Activated T-helper 1 cell treated with anti-CD3 and anti-CD28 coated beads, Interleukin-12 subunit alpha, Interleukin-12 subunit beta, Interleukin-2, Interleukin-4 antibody, amounts not matched to agents 30 ng/mL and 10 ng/mL and 1 ng/mL, durations not matched to agents 14 hours and 24 hours and 36 hours (primary cell): ENCODE measurements at regions not wholly inside any gene's neighbourhood (a gene's known extent, or its start where the extent isn't known, plus 50 kb on each side); places are given as distances from the start of the nearest gene placed in this dataset.
"Not testable (repeated sequence)": the region's sequence is repeated elsewhere in the genome, so short reads cannot be mapped to it uniquely, and the experiment has no call there.

Experiments
- DNase-seq: peaks from one replicate; pipeline ENCODE4 v3.0.0; 2021; ENCODE audit warnings: low spot score
- H3K27ac Mint-ChIP-seq: one replicate; pipeline ENCODE4 v1.8.0; 2021; ENCODE audit warnings: mild to moderate bottlenecking, mixed read lengths
- H3K27me3 Mint-ChIP-seq: one replicate; pipeline ENCODE4 v1.8.0; 2022; ENCODE audit warnings: mild to moderate bottlenecking, moderate library complexity, mixed read lengths; ENCODE audit not compliant: insufficient read depth
- H3K36me3 Mint-ChIP-seq: one replicate; pipeline ENCODE4 v1.8.0; 2021; ENCODE audit warnings: low read depth, mixed read lengths
- H3K4me1 Mint-ChIP-seq: one replicate; pipeline ENCODE4 v1.8.0; 2021; ENCODE audit warnings: low read depth, mixed read lengths
- H3K4me3 Mint-ChIP-seq: one replicate; pipeline ENCODE4 v1.8.0; 2021; ENCODE audit warnings: mild to moderate bottlenecking, moderate library complexity, mixed read lengths
- H3K9me3 Mint-ChIP-seq: one replicate; pipeline ENCODE4 v1.8.0; 2021; ENCODE audit warnings: mixed read lengths
- intact Hi-C: fragments of 100-400 bp; cut with micrococcal nuclease; formaldehyde crosslinking; loops from one replicate; pipeline ENCODE4 v1.15.1; 2024

DNA sequence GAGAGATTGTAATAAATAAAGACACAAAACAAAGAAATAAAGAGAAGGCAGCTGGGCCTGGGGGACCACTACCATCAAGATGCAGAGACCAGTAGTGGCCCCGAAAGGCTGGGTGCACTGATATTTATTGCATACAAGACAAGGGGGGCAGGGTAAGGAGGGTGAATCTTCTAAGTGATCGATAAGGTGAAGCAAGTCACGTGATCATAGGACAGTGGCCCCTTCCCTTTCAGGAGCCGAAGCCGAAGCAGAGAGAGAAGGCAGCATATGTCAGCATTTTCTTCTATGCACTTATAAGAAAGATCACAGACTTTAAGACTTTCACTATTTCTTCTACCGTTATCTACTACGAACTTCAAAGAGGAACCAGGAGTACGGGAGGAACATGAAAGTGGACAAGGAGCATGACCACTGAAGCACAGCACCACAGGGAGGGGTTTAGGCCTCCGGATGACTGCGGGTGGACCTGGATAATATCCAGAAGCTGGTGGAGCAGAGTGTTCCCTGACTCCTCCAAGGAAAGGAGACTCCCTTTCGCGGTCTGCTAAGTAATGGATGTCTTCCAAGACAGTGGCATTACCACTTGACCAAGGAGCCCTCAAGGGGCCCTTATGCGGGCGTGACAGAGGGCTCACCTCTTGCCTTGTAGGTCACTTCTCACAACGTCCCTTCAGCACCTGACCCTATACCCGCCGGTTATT is 126.4 kb downstream of the RBM46 start:
- H3K27ac Mint-ChIP-seq, H3K4me1 Mint-ChIP-seq, H3K9me3 Mint-ChIP-seq, H3K27me3 Mint-ChIP-seq, H3K36me3 Mint-ChIP-seq, DNase-seq, H3K4me3 Mint-ChIP-seq, intact Hi-C loops: not testable (repeated sequence)

DNA sequence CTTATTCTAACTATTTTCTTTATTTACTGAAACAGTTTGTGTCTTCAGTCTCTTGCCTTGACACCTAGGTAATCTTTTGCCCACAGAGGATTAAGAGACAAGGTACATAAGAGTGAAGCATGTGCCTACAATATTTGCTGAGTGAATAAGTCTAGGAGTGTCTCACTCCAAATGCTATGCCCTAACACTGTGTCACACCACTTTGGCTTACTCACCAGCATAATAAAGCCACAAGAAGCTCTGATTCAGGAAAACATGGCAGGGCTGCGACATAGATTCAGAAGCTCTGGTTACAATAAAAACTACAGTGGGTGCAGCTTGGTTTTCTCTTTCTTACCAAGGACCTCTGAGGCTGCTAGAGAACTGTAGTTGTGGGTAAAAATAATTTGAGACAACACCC is 127.1 kb downstream of the RBM46 start:
- no peaks in the 10 kb centered on the region for H3K4me1 Mint-ChIP-seq
- no peak overlapping the region for H3K4me3 Mint-ChIP-seq
- no peaks in the 10 kb centered on the region for H3K27me3 Mint-ChIP-seq
- H3K9me3 Mint-ChIP-seq = no peaks in the 10 kb centered on the region
- intact Hi-C loops = no loop called here
- H3K36me3 Mint-ChIP-seq = no peaks in the 10 kb centered on the region
- DNase-seq = no peak
- no peak overlapping the region for H3K27ac Mint-ChIP-seq

DNA sequence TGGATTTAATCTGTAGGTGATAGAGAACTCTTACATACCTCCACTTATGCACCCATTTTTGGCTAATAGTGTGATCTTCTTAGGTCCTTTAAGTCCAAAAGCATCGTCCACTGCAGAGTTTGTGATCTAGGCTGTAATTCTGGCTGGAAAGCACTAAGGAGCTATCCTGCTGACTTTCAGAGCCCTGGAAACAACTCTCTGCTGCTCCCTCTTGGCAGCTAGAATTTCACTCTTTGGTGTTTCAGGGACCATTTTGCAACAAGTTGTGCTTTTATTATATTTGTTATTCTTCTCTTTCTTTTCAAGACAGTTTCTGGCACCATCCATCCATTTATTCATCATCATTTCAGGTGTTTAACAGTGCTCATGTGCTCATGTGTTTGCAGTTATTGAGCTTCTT is 130.0 kb downstream of the RBM46 start:
- no peaks in the 10 kb centered on the region for H3K4me1 Mint-ChIP-seq
- H3K9me3 Mint-ChIP-seq = no peaks in the 10 kb centered on the region
- H3K27ac Mint-ChIP-seq = no peak overlapping the region
- no peaks in the 10 kb centered on the region for H3K36me3 Mint-ChIP-seq
- H3K27me3 Mint-ChIP-seq = no peaks in the 10 kb centered on the region
- no peak for DNase-seq
- no peak overlapping the region for H3K4me3 Mint-ChIP-seq
- intact Hi-C loops = no loop called here

DNA sequence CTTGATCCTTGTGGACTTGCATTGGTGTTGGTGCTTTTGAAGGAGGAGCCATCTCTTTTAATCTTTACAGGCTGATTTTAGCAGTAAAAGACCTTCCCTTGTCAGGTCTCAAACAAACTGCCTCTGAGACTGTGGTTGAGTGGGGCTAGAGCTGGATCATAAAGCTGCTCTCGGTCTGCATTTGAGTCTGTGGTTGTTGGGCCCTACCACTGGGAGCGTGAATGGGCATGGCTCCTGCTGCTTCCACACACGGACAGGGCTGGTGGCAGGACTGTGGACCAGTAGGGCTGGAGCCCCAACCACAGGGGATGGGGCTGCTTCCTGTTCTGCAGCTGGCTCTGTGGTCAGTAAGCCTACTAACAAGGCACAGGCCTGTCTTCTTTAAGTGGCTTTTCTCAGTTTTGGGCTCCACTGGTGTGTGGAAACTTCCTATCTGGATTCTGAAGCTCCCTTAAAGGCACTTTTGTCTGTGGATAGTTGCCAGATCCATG is 130.6 kb downstream of the RBM46 start:
- DNase-seq = no peak
- no peak overlapping the region for H3K27ac Mint-ChIP-seq
- H3K4me1 Mint-ChIP-seq = no peaks in the 10 kb centered on the region
- no peak overlapping the region for H3K4me3 Mint-ChIP-seq
- intact Hi-C loops = no loop called here
- H3K36me3 Mint-ChIP-seq = no peaks in the 10 kb centered on the region
- H3K27me3 Mint-ChIP-seq = no peaks in the 10 kb centered on the region
- H3K9me3 Mint-ChIP-seq = no peaks in the 10 kb centered on the region

DNA sequence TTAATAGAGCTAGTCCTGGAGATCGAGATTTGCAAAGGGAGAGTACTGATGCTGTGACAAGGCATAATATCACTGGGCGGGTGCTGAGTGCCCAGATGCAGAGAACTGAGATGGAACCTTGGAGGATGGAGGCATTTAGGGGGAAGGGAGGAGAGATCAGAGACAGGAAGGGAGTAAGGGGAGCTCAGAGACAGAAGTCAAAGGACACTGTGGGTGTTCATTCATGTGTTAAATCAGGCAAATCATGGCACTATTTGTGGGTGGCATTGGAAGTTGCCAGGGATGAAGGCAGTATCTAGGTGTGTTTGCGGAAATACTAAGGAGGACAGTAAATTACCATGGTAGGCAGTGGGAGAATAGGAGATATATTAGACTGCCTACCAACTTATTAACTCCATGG is 135.0 kb downstream of the RBM46 start:
- H3K27me3 Mint-ChIP-seq = no peaks in the 10 kb centered on the region
- no peaks in the 10 kb centered on the region for H3K9me3 Mint-ChIP-seq
- H3K4me1 Mint-ChIP-seq = no peaks in the 10 kb centered on the region
- intact Hi-C loops = no loop called here
- no peaks in the 10 kb centered on the region for H3K36me3 Mint-ChIP-seq
- no peak for DNase-seq
- no peak overlapping the region for H3K27ac Mint-ChIP-seq
- H3K4me3 Mint-ChIP-seq = no peak overlapping the region

DNA sequence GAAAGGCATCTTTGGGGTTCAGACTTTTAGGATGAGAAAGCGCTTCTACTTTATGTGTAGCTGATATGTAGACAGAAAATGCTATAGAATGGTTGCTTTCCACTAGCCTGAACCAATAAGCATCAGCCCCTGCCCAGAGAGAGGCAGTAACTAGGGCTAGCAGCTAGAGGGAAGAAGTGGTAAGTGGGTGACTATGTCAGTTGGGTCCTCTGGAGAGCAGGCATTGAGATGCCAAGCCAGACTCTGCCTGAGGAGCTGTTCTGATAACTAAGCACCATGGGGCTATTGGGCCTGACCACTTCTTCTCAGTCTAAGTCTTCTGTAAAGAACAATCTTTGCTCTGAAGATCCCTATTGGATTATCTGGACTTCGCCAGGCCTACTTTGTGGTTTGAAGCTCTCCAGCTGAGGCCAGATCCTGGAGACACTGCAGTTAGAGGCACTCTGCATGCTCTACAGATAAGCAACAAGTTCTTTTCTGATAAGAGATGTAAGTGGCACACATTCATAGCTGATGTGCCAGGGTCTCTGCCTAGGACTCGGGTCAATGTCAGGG is 146.1 kb downstream of the RBM46 start:
- Mint-ChIP-seq H3K36me3 (no peaks in the 10 kb centered on the region), H3K27me3 (peaks cover 2% of the 10 kb centered on the region), H3K27ac (no peak overlapping the region), H3K4me1 (no peaks in the 10 kb centered on the region), H3K4me3 (no peak overlapping the region), H3K9me3 (no peaks in the 10 kb centered on the region)
- intact Hi-C loops = no loop called here
- no peak for DNase-seq

DNA sequence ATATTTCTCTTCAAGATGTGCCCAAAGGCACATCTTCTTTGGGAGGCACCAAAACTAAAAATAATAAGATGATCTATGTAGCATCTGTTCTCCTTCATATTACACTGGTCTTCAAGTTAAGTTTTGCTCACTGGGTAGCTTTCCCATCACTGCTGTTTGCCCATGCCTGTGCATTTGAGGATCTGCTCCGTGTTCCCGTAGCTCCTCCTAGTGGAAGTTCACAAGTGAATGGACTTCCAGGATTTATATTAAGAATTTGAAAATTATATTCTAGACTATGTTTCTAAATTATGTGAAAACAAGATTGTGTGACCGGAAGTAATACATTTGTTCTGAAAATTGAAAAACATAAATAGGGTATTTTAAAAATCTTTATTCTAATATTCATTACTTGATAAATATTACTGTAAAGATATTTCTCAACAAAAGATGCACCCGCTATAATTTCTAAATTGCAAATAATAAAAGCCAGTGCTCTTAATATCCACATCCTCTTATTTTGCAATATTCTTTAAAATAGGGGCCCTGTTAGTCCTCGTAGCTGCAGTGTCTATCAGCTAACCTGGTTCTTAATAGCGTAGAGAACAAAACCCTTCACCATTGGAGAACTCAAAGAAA is 147.7 kb downstream of the RBM46 start:
- Mint-ChIP-seq H3K27ac (no peak overlapping the region), H3K9me3 (no peaks in the 10 kb centered on the region), H3K36me3 (no peaks in the 10 kb centered on the region), H3K27me3 (no peaks in the 10 kb centered on the region), H3K4me3 (no peak overlapping the region), H3K4me1 (no peaks in the 10 kb centered on the region)
- DNase-seq = no peak
- intact Hi-C loops = no loop called here

DNA sequence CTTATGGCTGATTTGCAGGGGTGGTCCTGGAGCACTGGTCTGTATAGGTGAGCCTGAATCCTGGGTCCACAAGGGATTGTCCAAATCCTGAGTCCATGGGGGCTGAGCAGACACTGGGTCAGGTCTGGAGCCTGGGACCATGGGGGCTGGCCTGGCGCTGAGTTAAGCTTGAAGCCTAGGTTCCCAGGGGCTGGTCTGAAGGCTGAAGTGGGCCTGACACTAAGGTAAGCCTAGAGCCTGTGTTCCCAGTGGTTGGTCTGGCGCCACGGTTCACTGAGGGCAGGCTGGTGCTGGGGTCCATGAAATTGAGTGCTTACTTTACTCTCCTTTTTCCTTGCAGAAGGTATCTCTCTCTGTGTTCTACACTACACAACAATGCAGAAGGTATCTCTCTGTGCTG is 155.8 kb downstream of the RBM46 start:
- Mint-ChIP-seq H3K4me1 (no peaks in the 10 kb centered on the region), H3K9me3 (no peaks in the 10 kb centered on the region), H3K27me3 (no peaks in the 10 kb centered on the region), H3K27ac (no peak overlapping the region), H3K4me3 (no peak overlapping the region), H3K36me3 (no peaks in the 10 kb centered on the region)
- intact Hi-C loops = no loop called here
- DNase-seq = no peak

DNA sequence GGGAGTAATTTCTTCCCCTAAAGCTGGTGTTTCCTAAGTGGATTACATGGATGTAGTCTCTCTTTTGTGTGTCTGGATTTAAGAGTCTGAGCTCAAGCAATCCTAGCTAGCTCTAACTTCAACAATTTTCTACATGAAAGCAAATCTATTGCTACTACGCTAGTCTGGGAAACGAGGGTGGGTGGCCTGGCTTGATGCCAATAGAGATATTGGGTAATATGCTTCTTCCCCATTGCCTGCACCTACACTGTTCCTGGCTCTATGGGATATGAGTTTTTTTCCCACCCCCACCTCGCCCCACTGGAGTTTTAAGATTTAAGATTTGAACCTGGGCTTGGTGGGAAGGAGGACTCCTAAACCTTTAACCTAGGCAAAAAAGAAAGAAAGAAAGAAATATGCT is 158.8 kb downstream of the RBM46 start:
- H3K4me1 Mint-ChIP-seq = no peaks in the 10 kb centered on the region
- no peak overlapping the region for H3K27ac Mint-ChIP-seq
- H3K4me3 Mint-ChIP-seq = no peak overlapping the region
- DNase-seq = no peak
- no peaks in the 10 kb centered on the region for H3K27me3 Mint-ChIP-seq
- H3K36me3 Mint-ChIP-seq = no peaks in the 10 kb centered on the region
- intact Hi-C loops = no loop called here
- no peaks in the 10 kb centered on the region for H3K9me3 Mint-ChIP-seq

DNA sequence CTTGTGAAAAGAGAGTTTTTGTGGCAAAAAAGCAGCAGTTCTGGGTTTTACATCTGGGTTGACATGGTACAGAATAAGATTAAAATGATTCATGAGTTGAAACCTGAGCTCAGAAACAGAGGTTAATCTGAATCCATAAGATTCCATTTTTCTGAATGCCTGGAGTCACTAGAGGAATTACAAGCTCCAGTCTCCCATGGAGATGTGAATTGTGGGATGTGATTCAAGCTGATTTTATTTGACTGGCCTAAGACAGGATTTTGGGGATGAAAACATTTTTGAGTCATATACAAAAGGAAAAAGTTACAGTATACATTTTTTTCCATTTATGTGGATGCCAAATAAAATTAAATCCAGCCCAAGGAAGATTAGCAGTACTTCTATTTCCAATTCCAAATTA is 161.1 kb downstream of the RBM46 start:
- no peaks in the 10 kb centered on the region for H3K9me3 Mint-ChIP-seq
- intact Hi-C loops = no loop called here
- H3K36me3 Mint-ChIP-seq = no peaks in the 10 kb centered on the region
- H3K4me1 Mint-ChIP-seq = no peaks in the 10 kb centered on the region
- no peak overlapping the region for H3K4me3 Mint-ChIP-seq
- peaks cover 2% of the 10 kb centered on the region for H3K27me3 Mint-ChIP-seq
- no peak overlapping the region for H3K27ac Mint-ChIP-seq
- no peak for DNase-seq

DNA sequence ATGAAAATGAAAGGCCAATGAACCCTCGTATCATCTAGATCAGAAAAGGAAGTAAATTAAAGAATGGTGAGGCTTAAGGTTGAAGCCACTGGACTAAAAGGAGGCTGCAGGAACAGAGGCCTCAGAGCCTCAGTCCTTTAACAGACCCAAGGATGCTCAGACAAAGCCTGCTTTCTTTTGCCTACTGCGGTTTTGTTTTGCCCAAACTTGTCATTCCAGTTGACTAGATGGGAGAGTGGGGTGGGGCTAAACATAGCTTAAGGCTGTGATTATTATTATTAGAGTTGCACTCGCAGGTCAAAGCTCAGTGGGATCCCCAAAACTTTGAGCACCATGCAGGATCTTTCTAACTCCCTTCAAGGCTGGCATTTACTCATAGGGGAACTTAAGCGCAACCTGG is 163.9 kb downstream of the RBM46 start:
- Mint-ChIP-seq H3K4me1 (no peaks in the 10 kb centered on the region), H3K27me3 (peaks cover 2% of the 10 kb centered on the region), H3K36me3 (no peaks in the 10 kb centered on the region), H3K27ac (no peak overlapping the region), H3K9me3 (no peaks in the 10 kb centered on the region), H3K4me3 (no peak overlapping the region)
- no peak for DNase-seq
- intact Hi-C loops = no loop called here

DNA sequence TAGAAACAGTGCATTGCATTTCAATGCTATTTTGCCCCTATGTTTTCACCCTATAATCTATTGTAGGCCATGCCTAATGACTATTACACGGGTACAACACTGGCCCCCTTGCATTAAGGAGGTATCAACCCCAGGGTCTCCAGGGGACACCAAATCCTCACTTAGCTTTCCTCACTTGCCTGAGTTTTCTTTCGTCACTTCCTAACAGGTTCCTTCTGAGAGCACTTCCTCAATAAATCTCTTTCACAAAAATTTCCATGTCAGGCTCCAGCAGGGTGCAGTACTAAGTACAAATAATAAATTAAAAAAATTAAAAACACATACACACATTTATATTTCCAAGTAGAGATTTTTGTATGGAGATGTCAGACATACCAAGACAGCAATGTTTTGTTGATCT is 165.0 kb downstream of the RBM46 start:
- Mint-ChIP-seq H3K4me1 (no peaks in the 10 kb centered on the region), H3K36me3 (no peaks in the 10 kb centered on the region), H3K27ac (no peak overlapping the region), H3K9me3 (no peaks in the 10 kb centered on the region), H3K27me3 (peaks cover 2% of the 10 kb centered on the region), H3K4me3 (no peak overlapping the region)
- intact Hi-C loops = no loop called here
- no peak for DNase-seq

DNA sequence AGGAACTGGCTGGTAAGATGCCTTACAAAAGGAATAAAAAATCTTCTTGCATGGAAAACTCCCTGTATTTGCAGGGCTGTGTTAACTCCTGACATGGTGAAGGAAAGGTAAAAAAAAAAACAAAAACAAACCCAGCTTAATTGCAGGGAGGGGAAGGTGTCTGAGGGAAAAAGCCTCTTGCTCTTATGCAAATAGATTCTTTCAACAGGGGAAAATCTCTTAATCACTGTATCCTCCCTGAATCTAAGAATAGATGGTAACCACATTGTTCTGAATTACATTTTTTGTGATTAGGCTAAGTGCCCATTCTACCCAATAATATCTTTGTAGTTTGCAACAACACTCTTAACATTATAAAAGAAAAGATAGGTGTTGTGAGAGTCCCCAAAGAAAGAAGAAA is 172.6 kb downstream of the RBM46 start:
- H3K4me1 Mint-ChIP-seq = no peaks in the 10 kb centered on the region
- no peak overlapping the region for H3K4me3 Mint-ChIP-seq
- no peak overlapping the region for H3K27ac Mint-ChIP-seq
- H3K36me3 Mint-ChIP-seq = no peaks in the 10 kb centered on the region
- no peak for DNase-seq
- no peaks in the 10 kb centered on the region for H3K9me3 Mint-ChIP-seq
- no peaks in the 10 kb centered on the region for H3K27me3 Mint-ChIP-seq
- intact Hi-C loops = no loop called here
